K562 (cell line): ENCODE measurements at regions not wholly inside any gene's neighbourhood (a gene's known extent, or its start where the extent isn't known, plus 50 kb on each side); places are given as distances from the start of the nearest gene placed in this dataset.

Source experiments
- ATAC-seq: fragments of 200-7000 bp; cut with Tn5 transposase; 3 replicates; pipeline ENCODE4 v1.9.1; 2020; ENCODE audit warnings: moderate library complexity
- BruUV-seq: library from RNA; stranded (reverse); fragments of 400-500 nt; replicated peaks from 2 replicates; lab custom pipeline; 2021; lab: Mats Ljungman, UMichigan
- CTCF ChIA-PET: fragments of 300-600 bp; formaldehyde crosslinking; extraction: SDS; loops from one replicate; lab custom pipeline; 2021; ENCODE audit warnings: low intra/inter-chr PET ratio; lab: Yijun Ruan, JAX
- POLR2A ChIA-PET: fragments of 300-600, 350-650 bp; sonication (Branson Sonifier 250); formaldehyde crosslinking; extraction: SDS; loops from one replicate; lab custom pipeline; 2021; ENCODE audit warnings: antibody characterized with exemption, inconsistent platforms; lab: Yijun Ruan, JAX
- DNase-seq, 4 experiments: peaks; one replicate each; pipeline versions ENCODE4 v3.0.0 to v3.0.0-alpha.2; 2011 to 2018; ENCODE audit warnings: low spot score in 3 of 4, mixed read lengths in 3 of 4; ENCODE audit errors: extremely low read depth in 1 of 4
- FAIRE-seq: peaks from 2 replicates; lab custom pipeline; 2011; peaks lifted over from hg19 to GRCh38; lab: Jason Lieb, UNC
- H2AFZ ChIP-seq: 2 replicates; pipeline ENCODE4 v1.6.0; 2011; ENCODE audit warnings: low read depth, low read length, control low read depth, inconsistent platforms
- H3K27ac ChIP-seq: fragments of 200-600 bp; 3 replicates; pipeline ENCODE4 v1.8.0; 2011; ENCODE audit warnings: low read depth, mild to moderate bottlenecking, control low read depth, inconsistent platforms, low read length, moderate library complexity, mixed read lengths; ENCODE audit errors: extremely low read depth
- H3K27me3 ChIP-seq, 2 experiments: fragments of 300-600 bp in 1 of 2; 2 replicates in 1 of 2; 3 replicates in 1 of 2; pipeline versions ENCODE4 v1.6.0 to v1.8.0; 2011; ENCODE audit warnings: inconsistent platforms in 2 of 2, low read length in 2 of 2, mild to moderate bottlenecking in 1 of 2, mixed read lengths in 1 of 2, moderate library complexity in 1 of 2; ENCODE audit not compliant: control insufficient read depth in 2 of 2, insufficient read depth in 2 of 2
- H3K36me3 ChIP-seq: fragments of 300-600 bp; 3 replicates; pipeline ENCODE4 v1.8.0; 2011; ENCODE audit warnings: mild to moderate bottlenecking, low read length, inconsistent platforms; ENCODE audit not compliant: control insufficient read depth, insufficient read depth
- H3K4me1 ChIP-seq, 2 experiments: fragments of 200-600 bp in 1 of 2; replicated peaks in 1 of 2; 2 replicates in 1 of 2; 3 replicates in 1 of 2; pipeline versions ENCODE4 v1.5.1 to v1.8.0; 2011; ENCODE audit warnings: inconsistent platforms in 2 of 2, low read length in 2 of 2, mild to moderate bottlenecking in 1 of 2, mixed read lengths in 1 of 2, moderate library complexity in 1 of 2; ENCODE audit not compliant: control insufficient read depth in 2 of 2, insufficient read depth in 2 of 2
- H3K4me2 ChIP-seq: 2 replicates; pipeline ENCODE4 v1.6.1; 2011; ENCODE audit warnings: low read length, control low read depth, inconsistent platforms, mixed read lengths; ENCODE audit not compliant: insufficient read depth
- H3K4me3 ChIP-seq: fragments of 200-600 bp; sonication (generic), shearing (Covaris generic); 2 replicates; pipeline ENCODE4 v1.5.1; 2016; ENCODE audit warnings: control low read depth, inconsistent platforms
- H3K79me2 ChIP-seq: fragments of 200-600 bp; 3 replicates; pipeline ENCODE4 v1.8.0; 2011; ENCODE audit warnings: low read length, inconsistent platforms; ENCODE audit not compliant: control insufficient read depth, insufficient read depth
- H3K9ac ChIP-seq, 2 experiments: 2 replicates each; pipeline versions ENCODE4 v1.6.0 to v1.6.1; 2011; ENCODE audit warnings: low read depth in 2 of 2, low read length in 2 of 2, control low read depth in 1 of 2, inconsistent platforms in 1 of 2, mild to moderate bottlenecking in 1 of 2, mixed read lengths in 1 of 2; ENCODE audit not compliant: insufficient read depth in 1 of 2
- H3K9me1 ChIP-seq: one replicate; pipeline ENCODE4 v1.6.0; 2011; ENCODE audit warnings: inconsistent platforms, mild to moderate bottlenecking, low read length, moderate library complexity; ENCODE audit not compliant: control insufficient read depth, insufficient read depth
- H3K9me3 ChIP-seq: replicated peaks from 2 replicates; pipeline ENCODE4 v1.5.1; 2011; ENCODE audit warnings: low read depth, low read length, inconsistent platforms; ENCODE audit not compliant: control insufficient read depth, insufficient read depth
- H4K20me1 ChIP-seq: replicated peaks from 2 replicates; pipeline ENCODE4 v1.6.1; 2011; ENCODE audit warnings: low read length, inconsistent platforms, mixed read lengths; ENCODE audit not compliant: control insufficient read depth, insufficient read depth
- E2F3 ChIP-seq: fragments of 250-450 bp; sonication (Bioruptor Pico); IDR thresholded peaks from 2 replicates; pipeline ENCODE4 v1.4.0; 2020; ENCODE audit warnings: mild to moderate bottlenecking
- NFE2 ChIP-seq: IDR thresholded peaks from 2 replicates; pipeline ENCODE4 v1.6.1; 2014; ENCODE audit warnings: antibody characterized with exemption, low read depth
- PRPF4 ChIP-seq: fragments of 200-400 bp; formaldehyde crosslinking; IDR thresholded peaks from one replicate; pipeline ENCODE4 v1.6.1; 2017; ENCODE audit warnings: low read length, low read depth, mild to moderate bottlenecking; ENCODE audit not compliant: insufficient read depth, poor library complexity, severe bottlenecking
- TAL1 ChIP-seq: fragments of 450-650 bp; IDR thresholded peaks from 2 replicates; pipeline ENCODE4 v1.6.1; 2016; ENCODE audit warnings: mild to moderate bottlenecking
- TEAD1 ChIP-seq, 2 experiments: fragments of 450-650 bp in 1 of 2; sonication (generic) in 1 of 2; formaldehyde crosslinking; IDR thresholded peaks; 2 replicates each; pipeline versions ENCODE4 v1.4.0 to v1.8.0; 2020 to 2022; ENCODE audit warnings: mild to moderate bottlenecking in 2 of 2, missing genetic modification reagents in 1 of 2
- WGBS: fragments of 100-300 bp; shearing (Covaris generic); methylation state at CpG from one replicate; pipeline ENCODE4 v1.1.6; 2016; ENCODE audit warnings: low coverage, mixed read lengths; ENCODE audit not compliant: insufficient coverage; ENCODE audit errors: missing lambda C conversion rate; 5-methylcytosine and 5-hydroxymethylcytosine counted together
- in situ Hi-C: fragments of 300-500 bp; cut with MboI; formaldehyde crosslinking; loops from 4 replicates; pipeline ENCODE4 v1.15.0; 2018; ENCODE audit warnings: inconsistent platforms, mixed read lengths
- intact Hi-C: fragments of 100-400 bp; cut with micrococcal nuclease; formaldehyde crosslinking; loops from 2 replicates; pipeline ENCODE4 v1.14.2; 2022
- TF ChIP-seq, protein P1 (sequence below): fragments of 450-650 bp; IDR thresholded peaks from 2 replicates; pipeline ENCODE4 v1.6.1; 2018; ENCODE audit not compliant: partially characterized antibody
- TF ChIP-seq, protein P2 (sequence below): sonication (generic); formaldehyde crosslinking; IDR thresholded peaks from 2 replicates; pipeline ENCODE4 v1.8.0; 2022; ENCODE audit warnings: missing genetic modification reagents, mild to moderate bottlenecking, borderline replicate concordance

DNA sequence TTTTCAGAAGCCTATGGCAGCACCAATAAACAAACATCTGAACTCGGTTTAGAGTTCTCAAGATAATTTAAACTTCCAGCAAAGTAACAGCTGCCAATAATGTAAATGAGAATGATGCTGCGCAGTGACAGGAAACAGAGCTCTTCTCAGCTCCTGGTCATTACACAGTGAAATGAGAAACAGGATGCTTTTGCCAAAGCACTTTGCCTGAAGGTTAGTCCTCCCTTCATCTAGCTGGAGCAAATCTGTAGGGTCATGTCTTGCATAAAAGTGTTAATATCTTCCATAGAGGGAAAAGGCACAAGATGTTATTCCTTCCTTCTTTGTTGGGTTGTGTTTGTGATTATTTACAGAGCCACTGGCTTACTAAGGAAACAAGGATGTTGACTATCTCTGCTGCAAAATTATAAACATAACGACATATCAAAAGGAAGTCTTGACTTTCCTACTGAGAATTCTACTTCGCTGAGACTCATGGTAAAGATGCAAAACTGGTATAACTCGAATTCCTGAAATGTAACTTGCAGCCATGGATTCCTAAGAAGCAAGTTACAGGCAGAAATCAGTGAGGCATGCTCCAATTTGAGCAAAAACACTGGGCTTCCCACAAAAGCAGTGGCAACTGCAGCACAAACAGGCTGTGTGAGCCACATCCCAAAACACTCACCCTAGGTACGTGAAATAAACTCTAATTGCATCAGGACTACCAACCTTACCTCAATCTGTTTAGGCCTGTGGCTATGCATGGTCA lies 102.5 kb upstream of the BEND6 start:
- FAIRE-seq, result peak; percentile 61
- TF ChIP-seq TEAD1 (CRISPR knock-in tag; IDR thresholded peaks at IDR 0.05) (no peak), NFE2 (no peak), TAL1 (no peak), PRPF4 (no peak), E2F3 (CRISPR knock-in tag) (no peak)
- TF ChIP-seq, protein P1, sequence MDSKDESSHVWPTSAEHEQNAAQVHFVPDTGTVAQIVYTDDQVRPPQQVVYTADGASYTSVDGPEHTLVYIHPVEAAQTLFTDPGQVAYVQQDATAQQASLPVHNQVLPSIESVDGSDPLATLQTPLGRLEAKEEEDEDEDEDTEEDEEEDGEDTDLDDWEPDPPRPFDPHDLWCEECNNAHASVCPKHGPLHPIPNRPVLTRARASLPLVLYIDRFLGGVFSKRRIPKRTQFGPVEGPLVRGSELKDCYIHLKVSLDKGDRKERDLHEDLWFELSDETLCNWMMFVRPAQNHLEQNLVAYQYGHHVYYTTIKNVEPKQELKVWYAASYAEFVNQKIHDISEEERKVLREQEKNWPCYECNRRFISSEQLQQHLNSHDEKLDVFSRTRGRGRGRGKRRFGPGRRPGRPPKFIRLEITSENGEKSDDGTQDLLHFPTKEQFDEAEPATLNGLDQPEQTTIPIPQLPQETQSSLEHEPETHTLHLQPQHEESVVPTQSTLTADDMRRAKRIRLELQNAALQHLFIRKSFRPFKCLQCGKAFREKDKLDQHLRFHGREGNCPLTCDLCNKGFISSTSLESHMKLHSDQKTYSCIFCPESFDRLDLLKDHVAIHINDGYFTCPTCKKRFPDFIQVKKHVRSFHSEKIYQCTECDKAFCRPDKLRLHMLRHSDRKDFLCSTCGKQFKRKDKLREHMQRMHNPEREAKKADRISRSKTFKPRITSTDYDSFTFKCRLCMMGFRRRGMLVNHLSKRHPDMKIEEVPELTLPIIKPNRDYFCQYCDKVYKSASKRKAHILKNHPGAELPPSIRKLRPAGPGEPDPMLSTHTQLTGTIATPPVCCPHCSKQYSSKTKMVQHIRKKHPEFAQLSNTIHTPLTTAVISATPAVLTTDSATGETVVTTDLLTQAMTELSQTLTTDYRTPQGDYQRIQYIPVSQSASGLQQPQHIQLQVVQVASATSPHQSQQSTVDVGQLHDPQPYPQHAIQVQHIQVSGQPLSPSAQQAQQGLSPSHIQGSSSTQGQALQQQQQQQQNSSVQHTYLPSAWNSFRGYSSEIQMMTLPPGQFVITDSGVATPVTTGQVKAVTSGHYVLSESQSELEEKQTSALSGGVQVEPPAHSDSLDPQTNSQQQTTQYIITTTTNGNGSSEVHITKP, result no peak
- TF ChIP-seq, protein P2, sequence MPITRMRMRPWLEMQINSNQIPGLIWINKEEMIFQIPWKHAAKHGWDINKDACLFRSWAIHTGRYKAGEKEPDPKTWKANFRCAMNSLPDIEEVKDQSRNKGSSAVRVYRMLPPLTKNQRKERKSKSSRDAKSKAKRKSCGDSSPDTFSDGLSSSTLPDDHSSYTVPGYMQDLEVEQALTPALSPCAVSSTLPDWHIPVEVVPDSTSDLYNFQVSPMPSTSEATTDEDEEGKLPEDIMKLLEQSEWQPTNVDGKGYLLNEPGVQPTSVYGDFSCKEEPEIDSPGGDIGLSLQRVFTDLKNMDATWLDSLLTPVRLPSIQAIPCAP, result no peak
- Histone ChIP-seq H3K9ac (no peak overlapping the region), H2AFZ (no peak overlapping the region), H3K27me3 (no peaks in the 10 kb centered on the region), H4K20me1 (0 out of 2 replicates have a peak, but pooled peaks cover 2% of the 10 kb centered on the region), H3K27ac (no peak overlapping the region), H3K4me3 (no peak overlapping the region), H3K36me3 (no peaks in the 10 kb centered on the region), H3K79me2 (no peaks in the 10 kb centered on the region), H3K9me3 (no peaks in the 10 kb centered on the region), H3K4me1 (no peaks in the 10 kb centered on the region; a peak in 1 of 5 replicates), H3K4me2 (no peak overlapping the region), H3K9me1 (no peaks in the 10 kb centered on the region)
- no peak for DNase-seq
- in situ Hi-C loops, result loop anchor here (25.0 kb wide), 1 partner anchor 490 kb away; no protein-coding TSS in a partner anchor
- intact Hi-C loops, result loop anchor here (5.0 kb wide), 2 partner anchors 35 to 145 kb away; no protein-coding TSS in a partner anchor
- no TSS peak for BruUV-seq
- POLR2A ChIA-PET, result no interaction called here
- ATAC-seq, result no peak
- 14% methylated on average over 6 of the region's 6 CpGs for WGBS
- CTCF ChIA-PET, result interaction anchor here (0.6 to 2.3 kb wide), 2 partner anchors 215 to 260 kb away, joined by 3 to 11 read pairs; no protein-coding TSS in a partner anchor
